HEK293 (cell line): ENCODE measurements at regions not wholly inside any gene's neighbourhood (a gene's known extent, or its start where the extent isn't known, plus 50 kb on each side); places are given as distances from the start of the nearest gene placed in this dataset.

Experiments used
- CTCF ChIA-PET: fragments of 350-600 bp; formaldehyde crosslinking; extraction: SDS; loops from one replicate; lab custom pipeline; 2021; ENCODE audit warnings: antibody characterized with exemption; lab: Yijun Ruan, JAX
- POLR2A ChIA-PET: fragments of 300-600 bp; formaldehyde crosslinking; extraction: SDS; loops from one replicate; lab custom pipeline; 2020; ENCODE audit warnings: antibody characterized with exemption, inconsistent platforms; lab: Yijun Ruan, JAX
- H3K27ac ChIP-seq: fragments of 200-500 bp; sonication (Bioruptor generic); 2 replicates; pipeline ENCODE4 v1.5.1; 2014; ENCODE audit warnings: low read depth, low read length, control low read depth, inconsistent platforms; ENCODE audit errors: extremely low read depth
- H3K36me3 ChIP-seq, 2 experiments: fragments of 200-500 bp in 1 of 2; sonication (Bioruptor generic) in 1 of 2; 1 replicate in 1 of 2; 2 replicates in 1 of 2; pipeline ENCODE4 v1.5.1; 2014 to 2017; ENCODE audit warnings: inconsistent platforms in 2 of 2, low read length in 2 of 2; ENCODE audit not compliant: control insufficient read depth in 2 of 2, insufficient read depth in 1 of 2
- H3K4me1 ChIP-seq: fragments of 200-500 bp; sonication (Bioruptor generic); 2 replicates; pipeline ENCODE4 v1.5.1; 2014; ENCODE audit warnings: mild to moderate bottlenecking, low read length, inconsistent platforms; ENCODE audit not compliant: control insufficient read depth, insufficient read depth
- H3K4me3 ChIP-seq: 2 replicates; pipeline ENCODE4 v1.5.1; 2011; ENCODE audit warnings: low read depth, mild to moderate bottlenecking, control low read depth, low read length, moderate library complexity
- H3K9me3 ChIP-seq: fragments of 200-500 bp; sonication (Bioruptor generic); 2 replicates; pipeline ENCODE4 v1.5.1; 2014; ENCODE audit warnings: low read depth, low read length, inconsistent platforms; ENCODE audit not compliant: control insufficient read depth, insufficient read depth
- GLIS1 ChIP-seq: fragments of 450-650 bp; formaldehyde crosslinking; IDR thresholded peaks from 2 replicates; pipeline ENCODE4 v1.5.1; 2016; ENCODE audit warnings: missing biosample characterization, missing genetic modification characterization
- GLIS2 ChIP-seq: fragments of 450-650 bp; formaldehyde crosslinking; IDR thresholded peaks from 2 replicates; pipeline ENCODE4 v1.5.1; 2016; ENCODE audit warnings: missing biosample characterization, missing genetic modification characterization
- KLF1 ChIP-seq: fragments of 450-650 bp; formaldehyde crosslinking; IDR thresholded peaks from 2 replicates; pipeline ENCODE4 v1.5.1; 2016; ENCODE audit warnings: missing biosample characterization, missing genetic modification characterization
- KLF9 ChIP-seq: fragments of 450-650 bp; formaldehyde crosslinking; IDR thresholded peaks from 2 replicates; pipeline ENCODE4 v1.5.1; 2016; ENCODE audit warnings: missing biosample characterization, missing genetic modification characterization, low read depth
- ZBTB1 ChIP-seq: fragments of 450-650 bp; formaldehyde crosslinking; IDR thresholded peaks from 2 replicates; pipeline ENCODE4 v1.5.1; 2016; ENCODE audit warnings: missing biosample characterization, missing genetic modification characterization
- ZBTB11 ChIP-seq: fragments of 450-650 bp; formaldehyde crosslinking; conservative IDR thresholded peaks from 2 replicates; pipeline ENCODE4 v1.5.1; 2016; ENCODE audit warnings: low read depth, missing biosample characterization, missing genetic modification characterization
- ZBTB7A ChIP-seq: fragments of 450-650 bp; formaldehyde crosslinking; IDR thresholded peaks from 2 replicates; pipeline ENCODE4 v1.5.1; 2016; ENCODE audit warnings: low read depth, missing biosample characterization, missing genetic modification characterization
- ZEB2 ChIP-seq: fragments of 450-650 bp; formaldehyde crosslinking; IDR thresholded peaks from 2 replicates; pipeline ENCODE4 v1.5.1; 2016; ENCODE audit warnings: missing biosample characterization, missing genetic modification characterization
- ZNF148 ChIP-seq: fragments of 450-650 bp; formaldehyde crosslinking; IDR thresholded peaks from 2 replicates; pipeline ENCODE4 v1.5.0; 2017; ENCODE audit warnings: missing biosample characterization, missing genetic modification characterization, borderline replicate concordance
- ZNF157 ChIP-seq: fragments of 450-650 bp; formaldehyde crosslinking; IDR thresholded peaks from 2 replicates; pipeline ENCODE4 v1.5.1; 2016; ENCODE audit warnings: missing biosample characterization, missing genetic modification characterization
- ZNF174 ChIP-seq: fragments of 450-650 bp; formaldehyde crosslinking; IDR thresholded peaks from 2 replicates; pipeline ENCODE4 v1.5.0; 2017; ENCODE audit warnings: missing biosample characterization, mild to moderate bottlenecking, missing genetic modification characterization
- ZNF184 ChIP-seq: fragments of 450-650 bp; IDR thresholded peaks from 2 replicates; pipeline ENCODE4 v1.5.1; 2018; ENCODE audit warnings: missing biosample characterization, mild to moderate bottlenecking, missing genetic modification characterization
- ZNF211 ChIP-seq: fragments of 450-650 bp; formaldehyde crosslinking; IDR thresholded peaks from 2 replicates; pipeline ENCODE4 v1.5.1; 2016; ENCODE audit warnings: low read depth, missing biosample characterization, missing genetic modification characterization
- ZNF223 ChIP-seq: fragments of 450-650 bp; formaldehyde crosslinking; IDR thresholded peaks from 2 replicates; pipeline ENCODE4 v1.5.1; 2016; ENCODE audit warnings: missing biosample characterization, missing genetic modification characterization
- ZNF274 ChIP-seq, 2 experiments: fragments of 200-500 bp in 1 of 2; fragments of 450-650 bp in 1 of 2; sonication (Bioruptor generic) in 1 of 2; formaldehyde crosslinking in 1 of 2; IDR thresholded peaks; 2 replicates each; pipeline versions ENCODE4 v1.5.1 to v1.6.1; 2014 to 2016; ENCODE audit warnings: borderline replicate concordance in 1 of 2, inconsistent platforms in 1 of 2, low read length in 1 of 2, missing biosample characterization in 1 of 2, missing genetic modification characterization in 1 of 2
- ZNF311 ChIP-seq: fragments of 450-650 bp; formaldehyde crosslinking; IDR thresholded peaks from 2 replicates; pipeline ENCODE4 v1.5.1; 2017; ENCODE audit warnings: missing biosample characterization, missing genetic modification characterization, borderline replicate concordance
- ZNF404 ChIP-seq: fragments of 450-650 bp; formaldehyde crosslinking; IDR thresholded peaks from 2 replicates; pipeline ENCODE4 v1.5.1; 2017; ENCODE audit warnings: missing biosample characterization, missing genetic modification characterization
- ZNF423 ChIP-seq: fragments of 450-650 bp; formaldehyde crosslinking; IDR thresholded peaks from 2 replicates; pipeline ENCODE4 v1.5.1; 2016; ENCODE audit warnings: missing biosample characterization, missing genetic modification characterization
- ZNF433 ChIP-seq: fragments of 450-650 bp; formaldehyde crosslinking; IDR thresholded peaks from 2 replicates; pipeline ENCODE4 v1.5.1; 2016; ENCODE audit warnings: missing biosample characterization, missing genetic modification characterization, low read depth
- ZNF488 ChIP-seq: fragments of 450-650 bp; formaldehyde crosslinking; IDR thresholded peaks from 2 replicates; pipeline ENCODE4 v1.5.1; 2016; ENCODE audit warnings: missing biosample characterization, missing genetic modification characterization
- ZNF510 ChIP-seq: fragments of 450-650 bp; formaldehyde crosslinking; IDR thresholded peaks from 2 replicates; pipeline ENCODE4 v1.5.1; 2018; ENCODE audit warnings: mild to moderate bottlenecking, missing genetic modification characterization, missing biosample characterization; ENCODE audit not compliant: insufficient replicate concordance
- ZNF548 ChIP-seq: fragments of 450-650 bp; formaldehyde crosslinking; IDR thresholded peaks from 2 replicates; pipeline ENCODE4 v1.5.1; 2016; ENCODE audit warnings: missing biosample characterization, missing genetic modification characterization
- ZNF561 ChIP-seq: fragments of 450-650 bp; IDR thresholded peaks from 2 replicates; pipeline ENCODE4 v1.5.1; 2018; ENCODE audit warnings: missing biosample characterization, missing genetic modification characterization, borderline replicate concordance
- ZNF707 ChIP-seq: fragments of 450-650 bp; formaldehyde crosslinking; IDR thresholded peaks from 2 replicates; pipeline ENCODE4 v1.5.1; 2016; ENCODE audit warnings: missing biosample characterization, missing genetic modification characterization
- ZNF76 ChIP-seq: fragments of 450-650 bp; formaldehyde crosslinking; IDR thresholded peaks from 2 replicates; pipeline ENCODE4; 2016; ENCODE audit warnings: low read depth, missing biosample characterization, missing genetic modification characterization, borderline replicate concordance
- ZNF837 ChIP-seq: fragments of 450-650 bp; formaldehyde crosslinking; IDR thresholded peaks from 2 replicates; pipeline ENCODE4 v1.5.1; 2016; ENCODE audit warnings: missing biosample characterization, missing genetic modification characterization
- ZSCAN5A ChIP-seq: fragments of 450-650 bp; formaldehyde crosslinking; IDR thresholded peaks from 2 replicates; pipeline ENCODE4 v1.5.1; 2016; ENCODE audit warnings: missing biosample characterization, missing genetic modification characterization
- ZXDB ChIP-seq: fragments of 450-650 bp; formaldehyde crosslinking; IDR thresholded peaks from 2 replicates; pipeline ENCODE4 v1.5.1; 2016; ENCODE audit warnings: missing biosample characterization, missing genetic modification characterization

GRCh38 chr1:233460692-233461091, 133.2 kb downstream of the MAP3K21 start:
- CTCF ChIA-PET, result no interaction called here
- Histone ChIP-seq H3K4me3 (no peak overlapping the region), H3K36me3 (no peaks in the 10 kb centered on the region), H3K4me1 (no peaks in the 10 kb centered on the region), H3K9me3 (no peaks in the 10 kb centered on the region), H3K27ac (no peak overlapping the region)
- POLR2A ChIA-PET, result no interaction called here
- TF ChIP-seq ZBTB1 (no peak), ZSCAN5A (tag by site-specific recombination) (no peak), ZNF223 (tag by site-specific recombination) (no peak), ZEB2 (tag by site-specific recombination) (no peak), ZNF274 (IDR thresholded peaks at IDR 0.05; ENCODE audit: low read length) (no peak), ZNF274 (tag by site-specific recombination; IDR thresholded peaks at IDR 0.05; ENCODE audit: borderline replicate concordance) (no peak), GLIS2 (no peak), ZBTB7A (tag by site-specific recombination) (no peak), KLF9 (tag by site-specific recombination) (no peak), ZNF510 (no peak), ZNF157 (tag by site-specific recombination) (no peak), ZNF174 (tag by site-specific recombination) (no peak), ZNF404 (tag by site-specific recombination) (no peak), ZXDB (tag by site-specific recombination) (no peak), ZNF148 (tag by site-specific recombination) (no peak), ZNF488 (tag by site-specific recombination) (no peak), ZBTB11 (tag by site-specific recombination) (no peak), ZNF423 (tag by site-specific recombination) (no peak)

GRCh38 chr1:233461847-233462246, 134.3 kb downstream of the MAP3K21 start:
- POLR2A ChIA-PET, result no interaction called here
- Histone ChIP-seq H3K9me3 (no peaks in the 10 kb centered on the region), H3K4me1 (no peaks in the 10 kb centered on the region), H3K4me3 (no peak overlapping the region), H3K27ac (no peak overlapping the region), H3K36me3 (no peaks in the 10 kb centered on the region)
- CTCF ChIA-PET, result interaction anchor here (1.1 kb wide), 1 partner anchor 21 kb away, joined by 3 read pairs; no protein-coding TSS in a partner anchor
- no peak for TF ChIP-seq ZNF433
- TF ChIP-seq KLF1 (tag by site-specific recombination), result no peak
- no peak for TF ChIP-seq ZNF311 (tag by site-specific recombination)
- TF ChIP-seq ZNF184, result no peak
- TF ChIP-seq ZNF561 (tag by site-specific recombination), result no peak
- no peak for TF ChIP-seq ZNF211 (tag by site-specific recombination)
- no peak for TF ChIP-seq ZNF76
- no peak for TF ChIP-seq ZNF548 (tag by site-specific recombination)
- no peak for TF ChIP-seq ZNF707
- no peak for TF ChIP-seq ZNF837
- TF ChIP-seq GLIS1 (tag by site-specific recombination), result no peak
